Natural killer cell treated with Interleukin-12 subunit alpha and Interleukin-12 subunit beta and Interleukin-15 and Interleukin-18, amount 100 ng/mL, for 72 hours (primary cell): ENCODE measurements at regions not wholly inside any gene's neighbourhood (a gene's known extent, or its start where the extent isn't known, plus 50 kb on each side); places are given as distances from the start of the nearest gene placed in this dataset.

Experiments
- ATAC-seq, 2 donors: fragments of 150-1000 bp; cut with Tn5 transposase in 1 of 2; sonication (Bioruptor Pico), chemical (Tn5 transposase) in 1 of 2; 2 replicates each; pipeline ENCODE4 v1.10.0; 2021
- DNase-seq: peaks from one replicate; pipeline ENCODE4 v3.0.0; 2022; ENCODE audit warnings: low spot score
- H3K27ac Mint-ChIP-seq, 2 donors: 1 replicate in 1 of 2; 2 replicates in 1 of 2; pipeline ENCODE4 v1.8.0; 2022; ENCODE audit warnings: mixed read lengths in 2 of 2, mild to moderate bottlenecking in 1 of 2, moderate library complexity in 1 of 2
- H3K27me3 Mint-ChIP-seq, 2 donors: 1 replicate in 1 of 2; 2 replicates in 1 of 2; pipeline ENCODE4 v1.8.0; 2022; ENCODE audit warnings: mixed read lengths in 2 of 2
- H3K36me3 Mint-ChIP-seq: one replicate; pipeline ENCODE4 v1.8.0; 2022; ENCODE audit warnings: mixed read lengths
- H3K4me1 Mint-ChIP-seq, 2 donors: 1 replicate in 1 of 2; 2 replicates in 1 of 2; pipeline ENCODE4 v1.8.0; 2022; ENCODE audit warnings: low read depth in 2 of 2, mixed read lengths in 2 of 2, mild to moderate bottlenecking in 1 of 2
- H3K4me3 Mint-ChIP-seq: one replicate; pipeline ENCODE4 v1.8.0; 2022; ENCODE audit warnings: mixed read lengths
- H3K9me3 Mint-ChIP-seq: 2 replicates; pipeline ENCODE4 v1.8.0; 2022; ENCODE audit warnings: mixed read lengths

- Mint-ChIP-seq H3K4me1 (no peaks in the 10 kb centered on the region), H3K27me3 (no peaks in the 10 kb centered on the region), H3K4me3 (no peak overlapping the region), H3K27ac (no peak overlapping the region), H3K9me3 (peaks cover 13% of the 10 kb centered on the region), H3K36me3 (no peaks in the 10 kb centered on the region)
- DNase-seq: no peak
- no peak for ATAC-seq
Observed at GRCh38 chr2:5913711-5914395, 221.7 kb downstream of the SOX11 start.

- no peak overlapping the region for H3K4me3 Mint-ChIP-seq
- no peaks in the 10 kb centered on the region for H3K27me3 Mint-ChIP-seq
- H3K36me3 Mint-ChIP-seq: no peaks in the 10 kb centered on the region
- no peak for ATAC-seq
- no peak overlapping the region for H3K27ac Mint-ChIP-seq
- peaks cover 17% of the 10 kb centered on the region for H3K9me3 Mint-ChIP-seq
- no peaks in the 10 kb centered on the region for H3K4me1 Mint-ChIP-seq
- DNase-seq: no peak
Observed at GRCh38 chr2:5914811-5915611, 222.8 kb downstream of the SOX11 start.

- Mint-ChIP-seq H3K36me3 (no peaks in the 10 kb centered on the region), H3K4me3 (no peak overlapping the region), H3K4me1 (no peaks in the 10 kb centered on the region), H3K27ac (no peak overlapping the region), H3K27me3 (no peaks in the 10 kb centered on the region), H3K9me3 (peaks cover 17% of the 10 kb centered on the region)
- DNase-seq (no peak), ATAC-seq (no peak)
Observed at GRCh38 chr2:5915881-5916310, 223.7 kb downstream of the SOX11 start.

GRCh38 chr2:5921081-5921642 is 229.0 kb downstream of the SOX11 start:
- no peaks in the 10 kb centered on the region for H3K36me3 Mint-ChIP-seq
- no peak overlapping the region for H3K4me3 Mint-ChIP-seq
- no peak overlapping the region for H3K27ac Mint-ChIP-seq
- no peaks in the 10 kb centered on the region for H3K27me3 Mint-ChIP-seq
- no peaks in the 10 kb centered on the region for H3K4me1 Mint-ChIP-seq
- ATAC-seq (no peak), DNase-seq (no peak)
- H3K9me3 Mint-ChIP-seq: peaks cover 21% of the 10 kb centered on the region

GRCh38 chr2:5923957-5924945 is 232.1 kb downstream of the SOX11 start:
- DNase-seq (no peak), ATAC-seq (no peak)
- H3K36me3 Mint-ChIP-seq: no peaks in the 10 kb centered on the region
- H3K4me1 Mint-ChIP-seq: no peaks in the 10 kb centered on the region
- H3K27me3 Mint-ChIP-seq: no peaks in the 10 kb centered on the region
- peaks cover 12% of the 10 kb centered on the region for H3K9me3 Mint-ChIP-seq
- H3K27ac Mint-ChIP-seq: no peak overlapping the region
- H3K4me3 Mint-ChIP-seq: no peak overlapping the region

GRCh38 chr2:5925604-5926003 is 233.4 kb downstream of the SOX11 start:
- no peaks in the 10 kb centered on the region for H3K27me3 Mint-ChIP-seq
- no peak overlapping the region for H3K4me3 Mint-ChIP-seq
- H3K36me3 Mint-ChIP-seq: no peaks in the 10 kb centered on the region
- ATAC-seq (no peak), DNase-seq (no peak)
- H3K4me1 Mint-ChIP-seq: no peaks in the 10 kb centered on the region
- peaks cover 9% of the 10 kb centered on the region for H3K9me3 Mint-ChIP-seq
- no peak overlapping the region for H3K27ac Mint-ChIP-seq

- Mint-ChIP-seq H3K36me3 (no peaks in the 10 kb centered on the region), H3K9me3 (peaks cover 9% of the 10 kb centered on the region), H3K27me3 (no peaks in the 10 kb centered on the region), H3K4me1 (no peaks in the 10 kb centered on the region), H3K4me3 (no peak overlapping the region), H3K27ac (no peak overlapping the region)
- ATAC-seq (no peak), DNase-seq (no peak)
Observed at GRCh38 chr2:5926871-5927512, 234.8 kb downstream of the SOX11 start.

- Mint-ChIP-seq H3K4me1 (peaks cover 0 to 6% of the 10 kb centered on the region in 2 donors), H3K36me3 (peaks cover 4% of the 10 kb centered on the region), H3K27me3 (no peaks in the 10 kb centered on the region), H3K4me3 (no peak overlapping the region), H3K9me3 (peaks cover 9% of the 10 kb centered on the region), H3K27ac (no peak overlapping the region)
- DNase-seq (no peak), ATAC-seq (no peak)
Observed at GRCh38 chr2:5932556-5933469, 240.6 kb downstream of the SOX11 start.

- no peak for DNase-seq
- Mint-ChIP-seq H3K27ac (no peak overlapping the region), H3K27me3 (no peaks in the 10 kb centered on the region), H3K4me3 (no peak overlapping the region), H3K4me1 (peaks cover 0 to 6% of the 10 kb centered on the region in 2 donors), H3K9me3 (peaks cover 9% of the 10 kb centered on the region), H3K36me3 (peaks cover 4% of the 10 kb centered on the region)
- no peak for ATAC-seq
Observed at GRCh38 chr2:5933669-5934068, 241.5 kb downstream of the SOX11 start.

- H3K36me3 Mint-ChIP-seq: peaks cover 4% of the 10 kb centered on the region
- no peak for DNase-seq
- H3K27me3 Mint-ChIP-seq: no peaks in the 10 kb centered on the region
- H3K4me3 Mint-ChIP-seq: no peak overlapping the region
- no peak for ATAC-seq
- H3K4me1 Mint-ChIP-seq: peaks cover 0 to 6% of the 10 kb centered on the region in 2 donors
- no peak overlapping the region for H3K27ac Mint-ChIP-seq
- peaks cover 9% of the 10 kb centered on the region for H3K9me3 Mint-ChIP-seq
Observed at GRCh38 chr2:5937321-5937720, 245.1 kb downstream of the SOX11 start.

- Mint-ChIP-seq H3K9me3 (peaks cover 10% of the 10 kb centered on the region), H3K4me1 (peaks cover 0 to 6% of the 10 kb centered on the region in 2 donors), H3K36me3 (peaks cover 4% of the 10 kb centered on the region), H3K4me3 (no peak overlapping the region), H3K27ac (no peak overlapping the region), H3K27me3 (no peaks in the 10 kb centered on the region)
- no peak for DNase-seq
- no peak for ATAC-seq
Observed at GRCh38 chr2:5937851-5938565, 245.8 kb downstream of the SOX11 start.

GRCh38 chr2:5938566-5938896 is 246.3 kb downstream of the SOX11 start:
- peaks cover 4% of the 10 kb centered on the region for H3K36me3 Mint-ChIP-seq
- ATAC-seq (no peak), DNase-seq (no peak)
- no peak overlapping the region for H3K4me3 Mint-ChIP-seq
- no peak overlapping the region for H3K27ac Mint-ChIP-seq
- H3K27me3 Mint-ChIP-seq: no peaks in the 10 kb centered on the region
- peaks cover 0 to 6% of the 10 kb centered on the region in 2 donors for H3K4me1 Mint-ChIP-seq
- H3K9me3 Mint-ChIP-seq: peaks cover 12% of the 10 kb centered on the region
